GM18502 (cell line): ENCODE measurements at regions not wholly inside any gene's neighbourhood (a gene's known extent, or its start where the extent isn't known, plus 50 kb on each side); places are given as distances from the start of the nearest gene placed in this dataset.

Experiments used
- ATAC-seq: cut with Tn5 transposase; IDR thresholded peaks from one replicate; pipeline ENCODE4 v1.9.1; 2021; ENCODE audit warnings: mild to moderate bottlenecking; ENCODE audit not compliant: unreplicated experiment, poor library complexity

DNA sequence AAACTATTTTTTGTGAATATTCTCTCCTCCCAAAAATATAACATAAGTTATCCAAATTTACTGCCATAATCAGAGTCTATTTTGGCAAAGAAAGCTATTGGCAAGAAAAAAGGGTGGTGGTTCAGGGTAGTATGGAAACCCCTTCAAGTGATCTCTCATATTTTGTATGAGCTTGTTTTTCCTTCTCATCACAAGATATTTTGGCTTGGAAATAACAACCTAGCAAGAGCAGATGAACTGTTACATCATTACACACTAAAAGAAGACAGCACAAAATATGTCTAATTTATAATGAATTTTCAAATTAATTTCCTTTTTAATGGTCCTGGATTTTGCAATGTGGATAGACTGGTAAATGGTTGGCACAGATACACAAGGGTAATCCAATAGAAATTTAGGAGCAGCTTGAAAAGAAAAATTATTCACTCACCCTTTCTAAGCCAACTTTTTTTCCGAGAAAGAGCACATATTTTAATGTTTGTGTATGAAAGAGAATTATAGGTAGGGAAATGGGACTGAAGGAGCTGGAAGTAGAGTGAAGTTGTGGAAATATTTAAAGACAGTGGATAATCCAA, 225.1 kb downstream of the EFNB2 start:
- ATAC-seq = no peak

DNA sequence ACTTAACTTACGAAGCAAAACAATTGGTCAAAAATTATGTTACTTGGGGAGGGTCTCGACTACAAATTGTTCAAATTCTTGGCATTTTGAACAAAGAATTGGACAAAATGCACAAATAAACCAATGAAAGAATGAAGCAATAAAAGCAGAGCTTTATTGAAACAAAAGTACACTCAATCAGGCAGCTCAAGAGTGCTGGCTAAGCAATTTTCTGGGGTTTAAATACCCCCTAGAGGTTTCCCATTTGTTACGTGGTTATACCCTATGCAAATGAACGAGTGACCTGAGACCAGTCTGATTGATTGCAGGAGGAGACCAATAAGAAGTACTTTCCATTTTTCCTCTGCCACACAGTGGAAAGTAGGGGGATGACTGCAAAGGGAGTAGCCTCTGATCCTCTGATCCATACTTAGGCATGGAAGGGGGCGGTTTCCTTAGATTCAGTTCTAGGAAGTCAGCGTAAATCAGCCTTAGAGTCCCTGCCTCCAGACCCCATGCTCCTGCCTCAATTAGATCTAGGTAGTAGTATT, 228.6 kb downstream of the EFNB2 start:
- no peak for ATAC-seq

DNA sequence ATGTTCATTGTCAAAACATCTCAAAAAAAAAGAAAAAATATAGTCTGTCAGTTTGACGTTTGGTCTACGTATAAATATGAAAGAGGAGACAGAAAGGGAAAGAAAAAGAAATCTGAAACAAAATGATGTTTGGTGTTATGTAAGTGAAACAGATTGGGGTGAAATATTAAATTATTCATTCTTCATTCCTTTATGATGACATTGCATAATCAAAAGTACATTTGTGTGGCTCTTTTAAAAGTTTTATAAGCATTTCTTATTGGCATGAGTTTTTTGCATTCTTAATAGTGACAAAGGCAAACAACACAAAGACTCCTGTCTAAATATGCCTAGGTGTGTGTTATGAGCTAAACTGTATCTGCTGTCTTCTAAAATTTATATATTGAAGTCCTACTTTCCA, 232.6 kb downstream of the EFNB2 start:
- no peak for ATAC-seq

GRCh38 chr13:106302011-106302410, 233.5 kb downstream of the EFNB2 start:
- no peak for ATAC-seq

GRCh38 chr13:106299621-106300020, 235.8 kb downstream of the EFNB2 start:
- ATAC-seq = no peak

GRCh38 chr13:106297283-106297682, 238.2 kb downstream of the EFNB2 start:
- no peak for ATAC-seq

GRCh38 chr13:106296723-106297122, 238.7 kb downstream of the EFNB2 start:
- ATAC-seq = no peak

GRCh38 chr13:106295971-106296370, 239.5 kb downstream of the EFNB2 start:
- no peak for ATAC-seq

- ATAC-seq = no peak
Measured at GRCh38 chr13:106291006-106291405, 244.5 kb downstream of the EFNB2 start.

DNA sequence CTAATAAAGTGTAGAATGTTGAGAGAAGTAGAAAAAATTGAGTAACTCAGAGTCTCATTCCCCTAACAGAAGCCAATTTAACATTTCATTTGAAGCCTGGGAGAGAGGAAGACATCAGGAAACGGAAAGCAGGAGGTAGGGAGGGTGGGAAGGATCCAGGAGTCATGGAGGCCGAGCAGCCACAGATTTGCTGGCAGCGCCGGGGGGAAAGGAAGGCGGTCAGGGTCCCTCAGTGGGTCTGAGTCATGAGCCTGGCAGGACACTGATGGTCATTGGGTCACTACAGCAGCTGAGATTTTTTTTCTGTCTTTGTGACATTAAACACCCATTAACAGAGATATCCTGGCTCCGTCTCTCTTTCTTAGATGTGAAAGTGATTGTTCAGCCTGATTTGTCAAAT, 248.1 kb downstream of the EFNB2 start:
- ATAC-seq = no peak

- no peak for ATAC-seq
Measured at GRCh38 chr13:106286811-106287210, 248.7 kb downstream of the EFNB2 start.

GRCh38 chr13:106284358-106284757, 251.1 kb downstream of the EFNB2 start:
- no peak for ATAC-seq

GRCh38 chr13:106281426-106281825, 254.0 kb downstream of the EFNB2 start:
- ATAC-seq = no peak

GRCh38 chr13:106277484-106278154, 257.8 kb downstream of the EFNB2 start:
- ATAC-seq = no peak

GRCh38 chr13:106276876-106277275, 258.6 kb downstream of the EFNB2 start:
- no peak for ATAC-seq

DNA sequence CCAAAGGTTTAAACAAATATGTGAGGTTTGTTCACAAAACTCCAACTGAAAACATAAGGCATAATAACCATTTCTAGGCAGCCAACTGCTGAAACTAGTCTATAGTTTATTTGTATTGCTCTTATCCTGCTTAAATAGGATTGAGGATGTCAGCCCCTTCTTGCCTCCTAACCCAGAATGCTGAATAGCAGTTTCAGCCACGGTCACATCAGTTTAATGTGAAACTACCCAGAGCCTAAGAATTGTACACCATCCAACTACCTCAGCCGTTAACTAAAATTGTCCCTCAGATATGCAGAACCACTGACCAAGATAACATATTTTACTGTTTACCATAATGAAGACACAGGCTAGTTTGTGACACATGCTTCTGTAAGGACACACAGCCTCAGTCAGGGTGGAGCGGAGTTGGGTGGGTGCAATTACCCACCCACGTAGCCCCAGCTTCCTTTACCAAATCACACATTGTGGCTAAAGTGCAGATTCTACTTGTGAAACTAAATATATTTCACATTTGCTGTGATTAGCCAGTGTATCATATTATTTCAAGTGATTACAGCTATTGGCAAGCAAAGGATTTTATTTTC, 259.9 kb downstream of the EFNB2 start:
- ATAC-seq = no peak

- no peak for ATAC-seq
Measured at GRCh38 chr13:106274551-106275203, 260.8 kb downstream of the EFNB2 start.

DNA sequence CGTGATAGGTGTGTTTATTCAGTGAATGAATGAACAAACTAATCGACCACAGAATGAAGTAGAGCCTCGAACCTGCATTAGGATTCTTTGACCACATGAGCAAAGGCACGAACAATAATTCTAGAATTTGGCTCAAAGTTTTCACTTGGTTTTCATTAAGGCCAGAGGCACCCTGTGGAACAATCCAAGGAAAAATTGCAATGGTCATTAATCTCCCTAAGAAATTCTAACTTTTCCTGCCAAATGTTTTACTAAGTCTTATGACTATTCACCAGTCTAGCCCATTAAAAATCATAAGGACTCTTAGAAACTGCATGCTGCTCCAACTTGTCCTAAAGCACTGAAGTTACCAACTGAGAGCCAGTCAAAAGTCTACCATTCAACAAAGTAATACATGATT, 271.7 kb downstream of the EFNB2 start:
- ATAC-seq = no peak

DNA sequence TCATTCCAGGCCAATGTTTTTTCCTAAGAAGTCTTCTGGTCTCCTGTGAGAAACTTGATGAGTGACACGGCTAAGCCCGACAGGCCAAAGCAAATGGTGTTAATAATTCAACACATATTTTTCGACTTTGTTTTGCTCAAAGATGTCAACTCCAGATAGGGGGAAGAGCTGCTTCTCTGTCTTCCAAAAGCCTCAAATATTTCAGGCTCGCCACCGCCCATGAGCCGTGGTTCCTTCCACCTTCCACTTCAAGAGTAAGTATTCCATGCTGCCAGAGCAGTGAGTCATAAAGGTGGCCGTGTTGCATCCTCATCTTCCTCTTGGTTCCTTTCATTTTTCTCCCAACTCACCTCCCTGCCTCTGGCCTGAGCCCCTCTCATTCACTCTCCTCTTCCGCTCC, 272.6 kb downstream of the EFNB2 start:
- no peak for ATAC-seq

- no peak for ATAC-seq
Measured at GRCh38 chr13:106261450-106261849, 274.0 kb downstream of the EFNB2 start.

- no peak for ATAC-seq
Measured at GRCh38 chr13:106260352-106260751, 275.1 kb downstream of the EFNB2 start.
